Neuronal stem cell (in vitro differentiated cells): ENCODE measurements at regions not wholly inside any gene's neighbourhood (a gene's known extent, or its start where the extent isn't known, plus 50 kb on each side); places are given as distances from the start of the nearest gene placed in this dataset. TPM values are rescaled to one million over a fixed set of nuclear protein-coding genes. Genes with fewer than 3 reads are reported as not detected.

Experiments used
- DNase-seq: peaks from one replicate; pipeline ENCODE4 v3.0.0-alpha.2; 2013; ENCODE audit warnings: low spot score
- H2AFZ ChIP-seq: one replicate; pipeline ENCODE4 v1.6.1; 2013; ENCODE audit warnings: mild to moderate bottlenecking, low read length, inconsistent platforms
- H2AK5ac ChIP-seq: 2 replicates; pipeline ENCODE4 v1.6.1; 2013; ENCODE audit warnings: low read depth, mild to moderate bottlenecking, inconsistent platforms, low read length, moderate library complexity, mixed read lengths
- H2BK120ac ChIP-seq: 2 replicates; pipeline ENCODE4 v1.6.1; 2013; ENCODE audit warnings: low read depth, mild to moderate bottlenecking, inconsistent platforms, low read length, moderate library complexity, mixed read lengths
- H2BK12ac ChIP-seq: one replicate; pipeline ENCODE4 v1.6.1; 2013; ENCODE audit warnings: low read length, inconsistent platforms
- H2BK15ac ChIP-seq: 2 replicates; pipeline ENCODE4 v1.6.1; 2013; ENCODE audit warnings: mild to moderate bottlenecking, low read length, inconsistent platforms, mixed read lengths
- H2BK5ac ChIP-seq: one replicate; pipeline ENCODE4 v1.6.1; 2013; ENCODE audit warnings: inconsistent platforms, mild to moderate bottlenecking, low read length, moderate library complexity
- H3K14ac ChIP-seq: one replicate; pipeline ENCODE4 v1.6.1; 2013; ENCODE audit warnings: low read length, inconsistent platforms
- H3K18ac ChIP-seq: 2 replicates; pipeline ENCODE4 v1.6.1; 2013; ENCODE audit warnings: low read length, inconsistent platforms
- H3K23ac ChIP-seq: 2 replicates; pipeline ENCODE4 v1.6.1; 2013; ENCODE audit warnings: low read depth, mild to moderate bottlenecking, mixed read lengths, low read length, inconsistent platforms; ENCODE audit not compliant: poor library complexity
- H3K27ac ChIP-seq: replicated peaks from 3 replicates; pipeline ENCODE4 v1.5.1; 2013; ENCODE audit warnings: low read length, inconsistent platforms
- H3K27me3 ChIP-seq, 3 experiments: 2 replicates each; pipeline ENCODE4 v1.6.1; 2013; ENCODE audit warnings: low read length in 3 of 3, mild to moderate bottlenecking in 2 of 3, inconsistent platforms in 1 of 3, low read depth in 1 of 3, mixed read lengths in 1 of 3, moderate library complexity in 1 of 3; ENCODE audit not compliant: control insufficient read depth in 3 of 3, insufficient read depth in 3 of 3
- H3K36me3 ChIP-seq, 2 donors: replicated peaks in 1 of 2; 2 replicates each; pipeline ENCODE4 v1.6.1; 2013; ENCODE audit warnings: low read length in 2 of 2; ENCODE audit not compliant: control insufficient read depth in 2 of 2, insufficient read depth in 2 of 2
- H3K4ac ChIP-seq: 2 replicates; pipeline ENCODE4 v1.6.1; 2013; ENCODE audit warnings: inconsistent platforms, mild to moderate bottlenecking, low read length, moderate library complexity
- H3K4me1 ChIP-seq, 2 donors: 1 replicate in 1 of 2; 2 replicates in 1 of 2; pipeline ENCODE4 v1.6.1; 2013; ENCODE audit warnings: low read length in 2 of 2, low read depth in 1 of 2; ENCODE audit not compliant: control insufficient read depth in 2 of 2, insufficient read depth in 1 of 2
- H3K4me2 ChIP-seq: one replicate; pipeline ENCODE4 v1.6.1; 2013; ENCODE audit warnings: mild to moderate bottlenecking, low read length, inconsistent platforms; ENCODE audit not compliant: insufficient read depth, poor library complexity, severe bottlenecking
- H3K4me3 ChIP-seq, 2 donors: 2 replicates each; pipeline ENCODE4 v1.5.1; 2013; ENCODE audit warnings: low read length in 2 of 2, mild to moderate bottlenecking in 2 of 2, inconsistent platforms in 1 of 2, moderate library complexity in 1 of 2
- H3K79me1 ChIP-seq: one replicate; pipeline ENCODE4 v1.6.1; 2013; ENCODE audit warnings: low read depth, mild to moderate bottlenecking, inconsistent platforms, low read length, moderate library complexity
- H3K9ac ChIP-seq: one replicate; pipeline ENCODE4 v1.6.1; 2013; ENCODE audit warnings: mild to moderate bottlenecking, low read depth, low read length, inconsistent platforms; ENCODE audit not compliant: poor library complexity
- H3K9me3 ChIP-seq, 2 donors: replicated peaks in 1 of 2; 2 replicates each; pipeline versions ENCODE3 to v1.6.1; 2013; ENCODE audit warnings: low read length in 2 of 2, mild to moderate bottlenecking in 2 of 2, inconsistent platforms in 1 of 2, low read depth in 1 of 2, mixed read lengths in 1 of 2, moderate library complexity in 1 of 2; ENCODE audit not compliant: control insufficient read depth in 2 of 2, insufficient read depth in 1 of 2
- H4K8ac ChIP-seq: one replicate; pipeline ENCODE4 v1.6.1; 2013; ENCODE audit warnings: low read depth, mild to moderate bottlenecking, inconsistent platforms, low read length, moderate library complexity
- H4K91ac ChIP-seq: one replicate; pipeline ENCODE4 v1.6.1; 2013; ENCODE audit warnings: low read length, low read depth, mild to moderate bottlenecking, inconsistent platforms; ENCODE audit not compliant: poor library complexity
- small RNA-seq: library from polyadenylated mRNA; stranded (forward); fragments of <200 nt; extraction: miRNeasy Mini kit (QIAGEN cat#:217004); gene quantifications from one replicate; pipeline ENCODE3, GENCODE V24; 2013; ENCODE audit not compliant: insufficient read depth

GRCh38 chr7:120218712-120219111 is 54.3 kb upstream of the KCND2 start:
- no peak overlapping the region for H3K23ac ChIP-seq
- no peak overlapping the region for H2BK12ac ChIP-seq
- no peak for DNase-seq
- H3K27me3 ChIP-seq, result no peaks in the 10 kb centered on the region
- H3K4ac ChIP-seq, result no peak overlapping the region
- no peak overlapping the region for H3K18ac ChIP-seq
- H3K36me3 ChIP-seq, result no peaks in the 10 kb centered on the region
- no peak overlapping the region for H2BK5ac ChIP-seq
- no peak overlapping the region for H4K91ac ChIP-seq
- no peak overlapping the region for H3K14ac ChIP-seq
- H3K4me2 ChIP-seq, result no peak overlapping the region
- H4K8ac ChIP-seq, result no peak overlapping the region
- no peak overlapping the region for H2AK5ac ChIP-seq
- H3K79me1 ChIP-seq, result no peaks in the 10 kb centered on the region
- no peak overlapping the region for H2BK120ac ChIP-seq
- no peaks in the 10 kb centered on the region for H3K9me3 ChIP-seq
- H3K27ac ChIP-seq, result no peak overlapping the region
- no peak overlapping the region for H3K9ac ChIP-seq
- no peak overlapping the region for H3K4me3 ChIP-seq
- no peak overlapping the region for H2BK15ac ChIP-seq
- no peak overlapping the region for H2AFZ ChIP-seq
- no peaks in the 10 kb centered on the region for H3K4me1 ChIP-seq

DNA sequence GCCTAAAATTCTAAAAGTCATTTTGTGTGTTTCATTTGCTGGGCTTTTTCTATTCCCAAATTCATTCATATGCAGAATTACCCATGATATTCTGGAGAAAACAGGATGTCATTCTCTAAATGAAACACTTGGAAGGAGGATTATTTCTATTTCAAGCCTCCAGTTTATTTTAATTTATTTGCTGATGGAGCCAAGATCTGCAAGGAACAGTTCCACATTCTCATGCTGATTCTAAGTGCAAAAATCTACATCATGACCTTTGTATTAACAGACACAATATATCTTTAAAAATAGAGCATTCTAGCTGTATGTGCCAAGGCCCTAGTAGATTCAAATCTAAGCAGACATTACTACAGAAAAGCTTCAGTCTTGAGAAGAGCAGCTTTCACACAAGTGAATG is 51.3 kb upstream of the KCND2 start:
- no peaks in the 10 kb centered on the region for H3K79me1 ChIP-seq

More for the DNA sequence above, 51.3 kb upstream of the KCND2 start:
- H2BK12ac ChIP-seq, result no peak overlapping the region
- no peak overlapping the region for H2AK5ac ChIP-seq
- no peak overlapping the region for H3K9ac ChIP-seq
- H3K36me3 ChIP-seq, result no peaks in the 10 kb centered on the region
- no peak overlapping the region for H3K4ac ChIP-seq
- H3K4me2 ChIP-seq, result no peak overlapping the region
- H2AFZ ChIP-seq, result no peak overlapping the region
- no peak overlapping the region for H4K91ac ChIP-seq
- no peak overlapping the region for H2BK120ac ChIP-seq
- H3K9me3 ChIP-seq, result no peaks in the 10 kb centered on the region
- DNase-seq, result no peak
- no peak overlapping the region for H3K4me3 ChIP-seq
- no peak overlapping the region for H3K14ac ChIP-seq
- no peak overlapping the region for H2BK5ac ChIP-seq
- H3K27me3 ChIP-seq, result no peaks in the 10 kb centered on the region
- H3K23ac ChIP-seq, result no peak overlapping the region
- H2BK15ac ChIP-seq, result no peak overlapping the region
- no peak overlapping the region for H3K27ac ChIP-seq
- no peaks in the 10 kb centered on the region for H3K4me1 ChIP-seq
- H4K8ac ChIP-seq, result no peak overlapping the region
- no peak overlapping the region for H3K18ac ChIP-seq

Small RNA genes in the stretch of these regions (small RNA-seq; reads per million reads assigned to genes)
- not detected for gene RNU1-29P
